ENCODE measurements at regions not wholly inside any gene's neighbourhood (a gene's known extent, or its start where the extent isn't known, plus 50 kb on each side); places are given as distances from the start of the nearest gene placed in this dataset.

- TF ChIP-seq CTCF (IDR thresholded peaks at IDR 0.05) (no peak), POLR2A (IDR thresholded peaks at IDR 0.05) (no peak)
Measured at GRCh38 chr18:59752666-59753065, 55.4 kb upstream of the CCBE1 start.
